GM21529 (cell line): ENCODE measurements at regions not wholly inside any gene's neighbourhood (a gene's known extent, or its start where the extent isn't known, plus 50 kb on each side); places are given as distances from the start of the nearest gene placed in this dataset.
"Not testable (repeated sequence)": the region's sequence is repeated elsewhere in the genome, so short reads cannot be mapped to it uniquely, and the experiment has no call there.

Source experiments
- ATAC-seq: cut with Tn5 transposase; IDR thresholded peaks from one replicate; pipeline ENCODE4 v1.9.1; 2021; ENCODE audit not compliant: unreplicated experiment

GRCh38 chr1:29946057-29946456 lies 709.7 kb downstream of the PTPRU start:
- ATAC-seq: no peak

GRCh38 chr1:29945426-29945825 lies 709.1 kb downstream of the PTPRU start:
- no peak for ATAC-seq

GRCh38 chr1:29944253-29944905 lies 708.1 kb downstream of the PTPRU start:
- no peak for ATAC-seq

- ATAC-seq: no peak
These were observed 706.7 kb downstream of the PTPRU start for GRCh38 chr1:29943034-29943433.

GRCh38 chr1:29939079-29939478 lies 702.8 kb downstream of the PTPRU start:
- ATAC-seq: no peak

- no peak for ATAC-seq
These were observed 701.0 kb downstream of the PTPRU start for GRCh38 chr1:29937356-29937755.

GRCh38 chr1:29936031-29936544 lies 699.8 kb downstream of the PTPRU start:
- ATAC-seq: no peak

GRCh38 chr1:29934255-29934772 lies 698.0 kb downstream of the PTPRU start:
- ATAC-seq: no peak

GRCh38 chr1:29933067-29933466 lies 696.7 kb downstream of the PTPRU start:
- ATAC-seq: no peak

- ATAC-seq: no peak
These were observed 696.3 kb downstream of the PTPRU start for GRCh38 chr1:29932626-29933025.

- no peak for ATAC-seq
These were observed 695.3 kb downstream of the PTPRU start for GRCh38 chr1:29931477-29932175.

- ATAC-seq: no peak
These were observed 688.7 kb downstream of the PTPRU start for GRCh38 chr1:29925058-29925457.

- ATAC-seq: no peak
These were observed 687.7 kb downstream of the PTPRU start for GRCh38 chr1:29924017-29924431.

GRCh38 chr1:29921741-29922140 lies 685.4 kb downstream of the PTPRU start:
- ATAC-seq: no peak

GRCh38 chr1:29920784-29921183 lies 684.5 kb downstream of the PTPRU start:
- no peak for ATAC-seq

- no peak for ATAC-seq
These were observed 684.0 kb downstream of the PTPRU start for GRCh38 chr1:29920316-29920715.

GRCh38 chr1:29919041-29919440 lies 682.7 kb downstream of the PTPRU start:
- ATAC-seq: not testable (repeated sequence)

- no peak for ATAC-seq
These were observed 680.5 kb downstream of the PTPRU start for GRCh38 chr1:29916656-29917369.

- ATAC-seq: no peak
These were observed 678.6 kb downstream of the PTPRU start for GRCh38 chr1:29914936-29915335.

GRCh38 chr1:29912425-29912824 lies 676.1 kb downstream of the PTPRU start:
- no peak for ATAC-seq

- no peak for ATAC-seq
These were observed 673.6 kb downstream of the PTPRU start for GRCh38 chr1:29909962-29910361.

- ATAC-seq: no peak
These were observed 671.3 kb downstream of the PTPRU start for GRCh38 chr1:29907596-29907995.
